ENCODE measurements at regions not wholly inside any gene's neighbourhood (a gene's known extent, or its start where the extent isn't known, plus 50 kb on each side); places are given as distances from the start of the nearest gene placed in this dataset.

GRCh38 chr9:71627537-71627936 is 140.8 kb downstream of the CEMIP2 start:
- TF ChIP-seq, protein P1, sequence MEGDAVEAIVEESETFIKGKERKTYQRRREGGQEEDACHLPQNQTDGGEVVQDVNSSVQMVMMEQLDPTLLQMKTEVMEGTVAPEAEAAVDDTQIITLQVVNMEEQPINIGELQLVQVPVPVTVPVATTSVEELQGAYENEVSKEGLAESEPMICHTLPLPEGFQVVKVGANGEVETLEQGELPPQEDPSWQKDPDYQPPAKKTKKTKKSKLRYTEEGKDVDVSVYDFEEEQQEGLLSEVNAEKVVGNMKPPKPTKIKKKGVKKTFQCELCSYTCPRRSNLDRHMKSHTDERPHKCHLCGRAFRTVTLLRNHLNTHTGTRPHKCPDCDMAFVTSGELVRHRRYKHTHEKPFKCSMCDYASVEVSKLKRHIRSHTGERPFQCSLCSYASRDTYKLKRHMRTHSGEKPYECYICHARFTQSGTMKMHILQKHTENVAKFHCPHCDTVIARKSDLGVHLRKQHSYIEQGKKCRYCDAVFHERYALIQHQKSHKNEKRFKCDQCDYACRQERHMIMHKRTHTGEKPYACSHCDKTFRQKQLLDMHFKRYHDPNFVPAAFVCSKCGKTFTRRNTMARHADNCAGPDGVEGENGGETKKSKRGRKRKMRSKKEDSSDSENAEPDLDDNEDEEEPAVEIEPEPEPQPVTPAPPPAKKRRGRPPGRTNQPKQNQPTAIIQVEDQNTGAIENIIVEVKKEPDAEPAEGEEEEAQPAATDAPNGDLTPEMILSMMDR (IDR thresholded peaks at IDR 0.05), result no peak
- no peak for TF ChIP-seq POLR2A (IDR thresholded peaks at IDR 0.05)
